ENCODE measurements at regions not wholly inside any gene's neighbourhood (a gene's known extent, or its start where the extent isn't known, plus 50 kb on each side); places are given as distances from the start of the nearest gene placed in this dataset.
"Not testable (repeated sequence)": the region's sequence is repeated elsewhere in the genome, so short reads cannot be mapped to it uniquely, and the experiment has no call there.

- H3K27ac ChIP-seq (ENCODE audit: low read depth, low read length) = no peak overlapping the region
- DNase-seq (ENCODE audit: low read depth, low spot score) = no peak
- ChIA-PET POLR2A (no interaction called here), CTCF (no interaction called here)
- no peaks in the 10 kb centered on the region for H3K9me3 ChIP-seq (ENCODE audit: control insufficient read depth, insufficient read depth, low read length)
- H3K27me3 ChIP-seq (ENCODE audit: control insufficient read depth, insufficient read depth, low read length) = no peaks in the 10 kb centered on the region
- H3K4me3 ChIP-seq (ENCODE audit: low read depth, low read length) = no peak overlapping the region
- TF ChIP-seq CTCF (IDR thresholded peaks at IDR 0.05; ENCODE audit: low read depth, low read length) = no peak
Observed at GRCh38 chr4:173647902-173648301, 117.9 kb upstream of the HAND2 start.

GRCh38 chr4:173642509-173642908 lies 112.5 kb upstream of the HAND2 start:
- no peak for TF ChIP-seq CTCF (IDR thresholded peaks at IDR 0.05; ENCODE audit: low read depth, low read length)
- H3K4me3 ChIP-seq (ENCODE audit: low read depth, low read length) = no peak overlapping the region
- no peak overlapping the region for H3K27ac ChIP-seq (ENCODE audit: low read depth, low read length)
- no peaks in the 10 kb centered on the region for H3K27me3 ChIP-seq (ENCODE audit: control insufficient read depth, insufficient read depth, low read length)
- ChIA-PET CTCF (no interaction called here), POLR2A (no interaction called here)
- no peak for DNase-seq (ENCODE audit: low read depth, low spot score)
- H3K9me3 ChIP-seq (ENCODE audit: control insufficient read depth, insufficient read depth, low read length) = no peaks in the 10 kb centered on the region

- ChIA-PET POLR2A (no interaction called here), CTCF (interaction anchor here (0.6 kb wide), 1 partner anchor 109 kb away, joined by 3 read pairs; no protein-coding TSS in a partner anchor)
- Histone ChIP-seq H3K27me3 (ENCODE audit: control insufficient read depth, insufficient read depth, low read length) (no peaks in the 10 kb centered on the region), H3K9me3 (ENCODE audit: control insufficient read depth, insufficient read depth, low read length) (no peaks in the 10 kb centered on the region; the same call in 1 of the 2 replicates), H3K27ac (ENCODE audit: low read depth, low read length) (no peak overlapping the region), H3K4me3 (ENCODE audit: low read depth, low read length) (no peak overlapping the region)
- no peak for TF ChIP-seq CTCF (IDR thresholded peaks at IDR 0.05; ENCODE audit: low read depth, low read length)
- no peak for DNase-seq (ENCODE audit: low read depth, low spot score)
Observed at GRCh38 chr4:173635395-173635794, 105.4 kb upstream of the HAND2 start.

- no peak for DNase-seq (ENCODE audit: low read depth, low spot score)
- POLR2A ChIA-PET = no interaction called here
- Histone ChIP-seq H3K27ac (ENCODE audit: low read depth, low read length) (no peak overlapping the region), H3K27me3 (ENCODE audit: control insufficient read depth, insufficient read depth, low read length) (no peaks in the 10 kb centered on the region), H3K4me3 (ENCODE audit: low read depth, low read length) (no peak overlapping the region), H3K9me3 (ENCODE audit: control insufficient read depth, insufficient read depth, low read length) (peaks cover 7% of the 10 kb centered on the region; the same call in 1 of the 2 replicates)
- CTCF ChIA-PET = no interaction called here
- no peak for TF ChIP-seq CTCF (IDR thresholded peaks at IDR 0.05; ENCODE audit: low read depth, low read length)
Observed at GRCh38 chr4:173626277-173626676, 96.2 kb upstream of the HAND2 start.

- POLR2A ChIA-PET; CTCF ChIA-PET; H3K4me3 ChIP-seq (ENCODE audit: low read depth, low read length); H3K9me3 ChIP-seq (ENCODE audit: control insufficient read depth, insufficient read depth, low read length); H3K27ac ChIP-seq (ENCODE audit: low read depth, low read length); H3K27me3 ChIP-seq (ENCODE audit: control insufficient read depth, insufficient read depth, low read length); DNase-seq (ENCODE audit: low read depth, low spot score): not testable (repeated sequence)
Observed at GRCh38 chr4:173618648-173619047, 88.6 kb upstream of the HAND2 start.

GRCh38 chr4:173609158-173609557 lies 79.1 kb upstream of the HAND2 start:
- no peak for DNase-seq (ENCODE audit: low read depth, low spot score)
- Histone ChIP-seq H3K27ac (ENCODE audit: low read depth, low read length) (no peak overlapping the region), H3K4me3 (ENCODE audit: low read depth, low read length) (no peak overlapping the region), H3K27me3 (ENCODE audit: control insufficient read depth, insufficient read depth, low read length) (no peaks in the 10 kb centered on the region), H3K9me3 (ENCODE audit: control insufficient read depth, insufficient read depth, low read length) (no peaks in the 10 kb centered on the region)
- no peak for TF ChIP-seq CTCF (IDR thresholded peaks at IDR 0.05; ENCODE audit: low read depth, low read length)
- CTCF ChIA-PET = interaction anchor here (1.0 kb wide), 1 partner anchor 710 kb away, joined by 3 read pairs; no protein-coding TSS in a partner anchor
- POLR2A ChIA-PET = no interaction called here

GRCh38 chr4:173608632-173609031 lies 78.6 kb upstream of the HAND2 start:
- H3K27me3 ChIP-seq (ENCODE audit: control insufficient read depth, insufficient read depth, low read length); DNase-seq (ENCODE audit: low read depth, low spot score); H3K4me3 ChIP-seq (ENCODE audit: low read depth, low read length); CTCF ChIA-PET; POLR2A ChIA-PET; H3K9me3 ChIP-seq (ENCODE audit: control insufficient read depth, insufficient read depth, low read length); H3K27ac ChIP-seq (ENCODE audit: low read depth, low read length): not testable (repeated sequence)

All from AG04450 (cell line).